Fibroblast of skin of abdomen (primary cell): ENCODE measurements at regions not wholly inside any gene's neighbourhood (a gene's known extent, or its start where the extent isn't known, plus 50 kb on each side); places are given as distances from the start of the nearest gene placed in this dataset.

Experiments
- DNase-seq: peaks from one replicate; pipeline ENCODE4 v3.0.0-alpha.2; 2013

- DNase-seq = peak; percentile 14
These were observed 52.8 kb upstream of the VWDE start for GRCh38 chr7:12456506-12456905.

- DNase-seq = peak; percentile 41
These were observed 55.0 kb upstream of the VWDE start for GRCh38 chr7:12458520-12459131.

GRCh38 chr7:12467837-12468236, 64.2 kb upstream of the VWDE start:
- DNase-seq = no peak

DNA sequence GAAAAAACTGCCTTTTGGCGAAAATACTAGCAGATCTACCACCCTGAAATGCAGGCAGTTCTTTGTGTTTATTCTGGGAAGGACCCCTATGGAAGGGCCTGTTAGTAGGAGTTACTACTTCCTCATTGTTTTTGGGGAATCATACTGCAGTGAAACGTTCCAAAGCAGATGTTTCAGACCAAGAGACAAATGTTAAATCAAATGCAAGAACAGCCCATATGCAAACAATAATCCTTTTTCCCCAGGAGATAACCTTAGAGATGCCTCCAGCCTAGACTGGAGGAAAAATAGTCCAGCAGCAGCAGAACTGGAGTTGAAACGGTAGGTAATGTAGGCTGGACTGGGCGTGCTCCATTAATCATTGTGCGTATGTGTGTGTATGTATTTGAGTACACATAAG, 65.9 kb upstream of the VWDE start:
- no peak for DNase-seq

DNA sequence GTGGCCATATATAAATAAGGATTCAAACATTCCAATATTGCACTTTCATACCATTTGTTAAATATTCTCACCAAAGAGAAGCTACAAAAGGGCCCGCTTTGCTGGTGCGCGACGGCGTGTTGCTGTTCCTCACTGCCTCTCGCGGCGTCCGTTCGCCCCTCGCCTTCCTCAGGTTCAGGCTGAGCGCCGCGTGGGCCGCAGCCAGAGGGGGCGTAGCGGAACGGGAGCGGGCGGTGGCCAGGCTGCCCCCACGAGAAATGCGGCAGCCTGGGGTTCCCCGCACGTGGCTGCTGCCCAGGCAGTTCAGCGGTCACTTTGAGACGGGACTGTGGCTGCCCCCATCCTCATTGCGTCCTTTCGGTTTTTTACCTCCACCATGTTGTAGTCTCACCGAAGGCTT, 67.3 kb upstream of the VWDE start:
- no peak for DNase-seq

- no peak for DNase-seq
These were observed 70.4 kb upstream of the VWDE start for GRCh38 chr7:12474035-12474434.

- DNase-seq = peak; percentile 71
These were observed 71.8 kb upstream of the VWDE start for GRCh38 chr7:12475362-12476063.

DNA sequence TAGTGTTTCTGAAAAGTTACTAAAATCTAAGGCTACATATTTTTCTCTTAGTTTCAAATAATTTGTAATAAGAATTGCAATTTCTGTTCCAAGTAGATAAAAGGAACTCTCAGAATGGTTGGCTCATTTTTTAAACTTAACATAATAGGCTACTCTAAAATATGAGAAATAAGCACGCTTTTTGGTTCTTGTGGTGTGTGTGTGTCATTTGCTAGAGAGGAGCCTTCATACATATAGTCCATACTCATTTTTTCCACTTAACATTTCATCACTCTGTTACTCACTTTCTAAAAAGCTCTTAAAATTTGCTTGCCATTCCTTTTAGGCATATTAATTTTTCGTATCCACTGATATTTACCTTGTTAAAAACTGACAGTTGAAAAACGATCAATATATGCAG, 74.0 kb upstream of the VWDE start:
- DNase-seq = no peak

DNA sequence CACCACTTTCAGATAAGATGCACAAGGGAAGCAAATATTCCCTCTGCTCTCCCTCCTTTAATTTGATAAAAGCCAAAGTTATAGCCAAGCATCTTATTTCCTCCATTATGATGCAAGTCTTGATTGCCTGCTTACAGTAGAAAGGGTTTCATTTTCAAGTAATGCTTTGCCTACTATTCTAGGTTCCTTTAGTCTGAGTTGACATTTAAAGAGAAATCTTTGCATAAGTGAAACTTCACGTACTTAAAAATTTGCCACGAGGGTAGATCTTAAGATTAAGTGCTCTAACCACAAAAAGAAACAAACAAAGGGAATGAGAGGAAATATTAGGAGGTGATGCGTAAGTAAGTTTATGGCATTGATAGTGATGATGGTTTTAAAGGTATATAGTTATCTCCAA, 78.1 kb upstream of the VWDE start:
- no peak for DNase-seq

DNA sequence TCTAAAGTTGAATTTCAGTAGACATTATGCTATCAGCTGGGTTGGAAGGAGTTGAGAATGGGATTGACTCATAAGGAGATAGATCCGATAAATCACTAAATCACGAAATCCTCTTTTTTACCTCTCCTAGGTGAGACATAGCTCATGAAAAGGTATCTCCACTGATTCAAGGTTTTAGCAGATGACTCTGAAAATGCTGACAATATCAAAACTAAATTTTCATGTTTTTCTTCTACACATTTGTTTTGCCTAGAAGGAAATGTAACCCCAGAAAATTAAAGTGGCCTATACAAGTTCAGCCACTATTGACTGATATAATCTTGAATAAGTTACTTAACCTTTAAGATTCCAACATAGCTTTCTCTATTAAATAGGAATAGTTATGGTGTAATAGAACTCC, 82.2 kb upstream of the VWDE start:
- DNase-seq = no peak

GRCh38 chr7:12488341-12488740, 82.2 kb upstream of the SCIN start:
- DNase-seq = no peak

DNA sequence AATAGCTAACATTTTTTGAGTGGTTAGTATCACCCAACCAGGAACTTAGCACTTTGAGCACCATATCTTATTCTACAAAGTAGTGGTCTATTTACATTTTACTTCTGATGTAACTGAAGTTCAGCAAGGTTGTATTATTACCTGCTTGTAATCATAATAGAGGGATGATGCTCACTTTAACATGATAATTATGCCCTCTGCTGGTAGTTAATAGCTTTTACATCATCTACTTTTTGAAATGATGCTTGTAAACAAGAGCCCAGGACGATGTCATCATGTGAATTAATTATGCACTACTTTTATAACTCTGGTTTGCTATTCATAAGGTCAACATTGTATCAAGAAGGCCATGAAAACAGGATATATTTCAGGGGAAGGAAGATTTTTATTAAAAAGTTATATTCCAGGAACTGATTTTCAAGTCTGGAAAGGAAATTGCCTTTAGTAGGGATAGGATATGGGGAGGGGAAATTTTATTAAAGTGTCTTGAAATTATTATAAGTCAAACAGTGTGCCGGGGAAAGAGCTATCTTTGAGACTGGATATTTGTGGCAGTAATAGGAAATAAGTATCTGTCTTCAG, 80.3 kb upstream of the SCIN start:
- DNase-seq = peak; percentile 31

DNA sequence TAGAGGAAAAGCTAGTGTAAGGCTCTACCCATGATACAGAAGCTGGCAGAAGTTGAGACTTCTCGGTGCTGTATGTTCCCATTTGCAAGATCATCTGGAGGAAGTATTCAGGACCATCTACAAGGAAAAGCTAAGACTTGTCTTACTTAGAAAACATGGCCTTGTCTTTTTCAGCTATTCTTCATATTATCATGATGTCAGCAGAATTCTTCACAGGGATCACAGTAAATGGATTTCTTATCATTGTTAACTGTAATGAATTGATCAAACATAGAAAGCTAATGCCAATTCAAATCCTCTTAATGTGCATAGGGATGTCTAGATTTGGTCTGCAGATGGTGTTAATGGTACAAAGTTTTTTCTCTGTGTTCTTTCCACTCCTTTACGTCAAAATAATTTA, 79.6 kb upstream of the SCIN start:
- DNase-seq = no peak

GRCh38 chr7:12491526-12491925, 79.0 kb upstream of the SCIN start:
- no peak for DNase-seq

GRCh38 chr7:12493407-12493806, 77.1 kb upstream of the SCIN start:
- DNase-seq = peak; percentile 18

GRCh38 chr7:12493863-12494686, 76.4 kb upstream of the SCIN start:
- DNase-seq = no peak

- no peak for DNase-seq
These were observed 75.9 kb upstream of the SCIN start for GRCh38 chr7:12494687-12495024.

DNA sequence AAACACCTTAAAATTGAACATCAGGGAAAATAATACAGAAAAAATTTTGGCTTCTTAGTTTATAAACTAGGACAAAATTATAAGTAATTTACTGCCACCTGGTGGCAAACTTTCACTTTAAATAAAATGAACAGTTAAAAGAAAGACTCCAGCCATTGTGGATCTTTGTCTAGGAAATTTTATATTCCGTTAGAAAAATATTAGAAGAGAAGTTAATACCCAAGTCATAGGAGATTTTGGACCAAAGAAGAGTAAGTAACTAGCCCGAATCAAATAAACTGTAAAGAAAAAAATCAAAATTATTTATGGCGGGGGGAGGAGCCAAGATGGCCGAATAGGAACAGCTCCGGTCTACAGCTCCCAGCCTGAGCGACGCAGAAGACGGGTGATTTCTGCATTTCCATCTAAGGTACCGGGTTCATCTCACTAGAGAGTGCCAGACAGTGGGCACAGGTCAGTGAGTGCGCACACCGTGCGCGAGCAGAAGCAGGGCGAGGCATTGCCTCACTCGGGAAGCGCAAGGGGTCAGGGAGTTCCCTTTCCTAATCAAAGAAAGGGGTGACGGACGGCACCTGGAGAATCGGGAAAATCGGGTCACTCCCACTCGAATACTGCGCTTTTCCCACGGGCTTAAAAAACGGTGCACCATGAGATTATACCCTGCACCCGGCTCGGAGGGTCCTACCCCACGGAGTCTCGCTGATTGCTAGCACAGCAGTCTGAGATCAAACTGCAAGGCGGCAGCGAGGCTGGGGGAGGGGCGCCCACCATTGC, 73.4 kb upstream of the SCIN start:
- DNase-seq = peak; percentile 57

DNA sequence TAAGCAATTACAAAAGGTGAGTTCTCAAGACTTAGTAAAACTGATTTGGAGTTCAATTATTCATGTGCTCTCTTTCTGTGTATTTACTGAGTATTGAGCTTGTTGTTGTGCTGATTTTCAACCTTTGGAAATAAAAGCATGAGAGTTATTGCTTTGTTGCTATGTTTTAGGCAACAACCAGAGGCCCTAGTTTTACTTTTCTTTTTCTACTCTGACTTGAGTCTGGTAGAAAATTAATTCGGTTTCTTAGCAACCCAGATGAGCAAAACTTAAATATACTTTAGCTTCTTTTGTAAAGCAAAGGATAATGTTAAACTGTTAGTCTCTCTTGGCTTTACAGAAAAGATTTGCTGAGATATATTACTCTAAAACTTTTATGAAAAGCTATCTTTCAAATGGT, 66.4 kb upstream of the SCIN start:
- DNase-seq = no peak

DNA sequence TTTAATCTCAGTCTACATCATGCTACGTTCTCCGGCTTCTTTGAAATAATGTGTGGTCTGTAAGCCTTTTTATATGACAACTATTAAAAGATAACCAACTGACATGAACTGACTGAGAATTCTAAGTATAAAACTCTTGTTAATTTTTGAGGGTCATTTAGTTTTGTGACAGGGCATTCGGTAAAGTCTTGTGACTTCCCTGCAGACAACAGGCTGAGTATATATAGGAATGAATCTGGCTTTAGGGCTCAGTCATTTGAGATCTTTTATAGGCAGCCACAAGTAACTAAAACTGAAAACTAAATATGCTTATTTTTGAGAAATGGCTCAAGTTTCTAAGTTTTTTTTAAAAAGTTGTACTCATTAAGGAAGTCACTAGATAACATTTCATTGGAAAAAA, 62.5 kb upstream of the SCIN start:
- DNase-seq = no peak

DNA sequence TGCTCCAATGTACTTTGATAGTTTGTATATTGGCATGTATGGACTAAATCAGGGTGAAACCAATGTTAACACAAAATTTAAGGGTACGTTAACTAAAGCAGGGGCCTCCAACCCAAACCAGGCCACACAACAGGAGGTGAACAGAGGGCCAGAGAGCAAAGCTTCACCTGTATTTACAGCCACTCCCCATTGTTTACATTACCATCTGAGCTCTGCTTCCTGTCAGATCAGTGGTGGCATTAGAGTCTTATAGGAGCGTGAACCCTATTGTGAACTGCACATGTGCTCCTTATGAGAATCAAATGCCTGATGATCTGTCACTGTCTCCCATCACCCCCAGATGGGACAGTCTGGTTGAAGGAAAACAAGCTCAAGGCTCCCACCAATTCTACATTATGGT, 62.0 kb upstream of the SCIN start:
- no peak for DNase-seq

DNA sequence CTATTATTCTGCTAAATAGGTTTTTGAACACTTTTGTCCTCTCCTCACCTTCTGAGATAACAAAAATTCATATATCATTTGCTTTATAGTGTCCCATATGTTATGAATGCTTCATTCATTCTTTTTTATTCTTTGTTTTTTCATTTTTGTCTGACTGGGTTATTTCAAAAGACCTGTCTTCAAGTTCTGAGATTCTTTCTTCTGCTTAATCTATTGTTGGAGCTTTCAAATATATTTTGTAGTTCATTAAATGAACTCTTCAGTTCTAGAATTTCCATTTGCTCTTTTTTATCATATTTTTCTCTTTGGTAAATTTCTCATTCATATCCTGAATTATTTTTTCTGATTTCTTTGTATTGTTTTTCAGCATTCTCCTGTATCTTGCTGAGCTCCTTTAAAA, 53.1 kb upstream of the SCIN start:
- no peak for DNase-seq
